Caco-2 (cell line): ENCODE measurements at regions not wholly inside any gene's neighbourhood (a gene's known extent, or its start where the extent isn't known, plus 50 kb on each side); places are given as distances from the start of the nearest gene placed in this dataset.

Source experiments
- BruUV-seq: library from RNA; stranded (reverse); fragments of 400-500 nt; replicated peaks from 2 replicates; lab custom pipeline; 2021; lab: Mats Ljungman, UMichigan
- CTCF ChIA-PET: fragments of 300-600 bp; sonication (Branson Sonifier 250); formaldehyde crosslinking; loops from one replicate; lab custom pipeline; 2022; ENCODE audit warnings: antibody characterized with exemption; lab: Charles Lee
- POLR2A ChIA-PET: fragments of 300-600 bp; sonication (Branson Sonifier 250); formaldehyde crosslinking; loops from one replicate; lab custom pipeline; 2022; ENCODE audit warnings: antibody characterized with exemption; lab: Charles Lee
- DNase-seq, 2 experiments: peaks; one replicate each; pipeline versions ENCODE4 v3.0.0 to v3.0.0-alpha.2; 2020 to 2022
- H3K27me3 ChIP-seq: replicated peaks from 2 replicates; pipeline ENCODE4 v1.6.0; 2011; ENCODE audit warnings: low read length; ENCODE audit not compliant: control insufficient read depth, insufficient read depth
- H3K36me3 ChIP-seq: 2 replicates; pipeline ENCODE4 v1.5.1; 2011; ENCODE audit warnings: low read length; ENCODE audit not compliant: control insufficient read depth, insufficient read depth
- H3K4me1 ChIP-seq: fragments of 250-450 bp; sonication (Bioruptor Pico); 2 replicates; pipeline ENCODE4 v1.5.1; 2020; ENCODE audit warnings: mild to moderate bottlenecking
- H3K4me3 ChIP-seq: 2 replicates; pipeline ENCODE4 v1.5.1; 2011; ENCODE audit warnings: low read depth, mild to moderate bottlenecking, control low read depth, low read length
- H3K9me3 ChIP-seq: fragments of 250-450 bp; sonication (Bioruptor Pico); 2 replicates; pipeline ENCODE4 v1.5.1; 2020; ENCODE audit warnings: mild to moderate bottlenecking, moderate library complexity
- H3K27ac Mint-ChIP-seq: one replicate; pipeline ENCODE4 v1.8.0; 2022; ENCODE audit warnings: mixed read lengths; ENCODE audit not compliant: unreplicated experiment
- H3K27me3 Mint-ChIP-seq: one replicate; pipeline ENCODE4 v1.8.0; 2022; ENCODE audit warnings: mixed read lengths; ENCODE audit not compliant: insufficient read depth, unreplicated experiment
- H3K36me3 Mint-ChIP-seq: one replicate; pipeline ENCODE4 v1.8.0; 2022; ENCODE audit warnings: mild to moderate bottlenecking, mixed read lengths; ENCODE audit not compliant: insufficient read depth, unreplicated experiment
- H3K4me1 Mint-ChIP-seq: one replicate; pipeline ENCODE4 v1.8.0; 2022; ENCODE audit warnings: low read depth, mixed read lengths; ENCODE audit not compliant: unreplicated experiment
- H3K4me3 Mint-ChIP-seq: one replicate; pipeline ENCODE4 v1.8.0; 2022; ENCODE audit warnings: mild to moderate bottlenecking, moderate library complexity, mixed read lengths; ENCODE audit not compliant: unreplicated experiment
- H3K9me3 Mint-ChIP-seq: one replicate; pipeline ENCODE4 v1.8.0; 2022; ENCODE audit warnings: mixed read lengths; ENCODE audit not compliant: unreplicated experiment
- CTCF ChIP-seq, 2 experiments: fragments of 200-600 bp in 1 of 2; IDR thresholded peaks; 1 replicate in 1 of 2; 2 replicates in 1 of 2; pipeline versions ENCODE4 v1.5.1 to v1.8.0; 2011 to 2022; ENCODE audit warnings: antibody characterized with exemption in 1 of 2, control low read depth in 1 of 2, inconsistent platforms in 1 of 2, low read depth in 1 of 2, low read length in 1 of 2, mild to moderate bottlenecking in 1 of 2, moderate library complexity in 1 of 2; ENCODE audit not compliant: insufficient read depth in 1 of 2, severe bottlenecking in 1 of 2, unreplicated experiment in 1 of 2
- intact Hi-C: fragments of 100-400 bp; cut with micrococcal nuclease; formaldehyde crosslinking; loops from one replicate; pipeline ENCODE4 v1.10.0; 2022; ENCODE audit not compliant: unreplicated experiment

- POLR2A ChIA-PET = no interaction called here
- BruUV-seq = no TSS peak
- Histone ChIP-seq H3K27me3 (no peaks in the 10 kb centered on the region), H3K9me3 (no peaks in the 10 kb centered on the region), H3K4me3 (no peak overlapping the region), H3K4me1 (no peaks in the 10 kb centered on the region), H3K36me3 (no peaks in the 10 kb centered on the region)
- CTCF ChIA-PET = no interaction called here
- TF ChIP-seq CTCF (IDR thresholded peaks at IDR 0.05; ENCODE audit: insufficient read depth in 1 of 2, low read depth in 1 of 2, low read length in 1 of 2, severe bottlenecking in 1 of 2, unreplicated experiment in 1 of 2) = no peak
- peaks cover 5% of the 10 kb centered on the region for H3K27me3 Mint-ChIP-seq
- DNase-seq = no peak
- no peaks in the 10 kb centered on the region for H3K9me3 Mint-ChIP-seq
- intact Hi-C loops = no loop called here
- H3K36me3 Mint-ChIP-seq = no peaks in the 10 kb centered on the region
- H3K4me3 Mint-ChIP-seq = no peak overlapping the region
- peaks cover 9% of the 10 kb centered on the region for H3K4me1 Mint-ChIP-seq
- H3K27ac Mint-ChIP-seq = no peak overlapping the region
Observed at GRCh38 chr4:52198294-52198693, 147.2 kb downstream of the SPATA18 start.

GRCh38 chr4:52199574-52200338, 148.7 kb downstream of the SPATA18 start:
- H3K4me3 Mint-ChIP-seq = no peak overlapping the region
- H3K9me3 Mint-ChIP-seq = no peaks in the 10 kb centered on the region
- no peaks in the 10 kb centered on the region for H3K36me3 Mint-ChIP-seq
- CTCF ChIA-PET = no interaction called here
- no peak for DNase-seq
- POLR2A ChIA-PET = no interaction called here
- intact Hi-C loops = no loop called here
- peaks cover 5% of the 10 kb centered on the region for H3K27me3 Mint-ChIP-seq
- no peak for TF ChIP-seq CTCF (IDR thresholded peaks at IDR 0.05; ENCODE audit: insufficient read depth in 1 of 2, low read depth in 1 of 2, low read length in 1 of 2, severe bottlenecking in 1 of 2, unreplicated experiment in 1 of 2)
- peaks cover 9% of the 10 kb centered on the region for H3K4me1 Mint-ChIP-seq
- H3K9me3 ChIP-seq = no peaks in the 10 kb centered on the region
- no TSS peak for BruUV-seq
- no peaks in the 10 kb centered on the region for H3K36me3 ChIP-seq
- no peaks in the 10 kb centered on the region for H3K27me3 ChIP-seq
- H3K4me3 ChIP-seq = no peak overlapping the region
- no peaks in the 10 kb centered on the region for H3K4me1 ChIP-seq
- no peak overlapping the region for H3K27ac Mint-ChIP-seq

- no TSS peak for BruUV-seq
- no peak for DNase-seq
- POLR2A ChIA-PET = no interaction called here
- H3K27me3 ChIP-seq = no peaks in the 10 kb centered on the region
- no peak for TF ChIP-seq CTCF (IDR thresholded peaks at IDR 0.05; ENCODE audit: insufficient read depth in 1 of 2, low read depth in 1 of 2, low read length in 1 of 2, severe bottlenecking in 1 of 2, unreplicated experiment in 1 of 2)
- Mint-ChIP-seq H3K36me3 (no peaks in the 10 kb centered on the region), H3K9me3 (no peaks in the 10 kb centered on the region), H3K4me1 (peaks cover 9% of the 10 kb centered on the region), H3K4me3 (no peak overlapping the region), H3K27ac (no peak overlapping the region), H3K27me3 (peaks cover under 1% of the 10 kb centered on the region)
- CTCF ChIA-PET = no interaction called here
- H3K9me3 ChIP-seq = no peaks in the 10 kb centered on the region
- no peak overlapping the region for H3K4me3 ChIP-seq
- intact Hi-C loops = no loop called here
- H3K4me1 ChIP-seq = no peaks in the 10 kb centered on the region
- H3K36me3 ChIP-seq = no peaks in the 10 kb centered on the region
Observed at GRCh38 chr4:52200339-52200725, 149.2 kb downstream of the SPATA18 start.
